IPS DF 19.7 (cell line): ENCODE measurements at regions not wholly inside any gene's neighbourhood (a gene's known extent, or its start where the extent isn't known, plus 50 kb on each side); places are given as distances from the start of the nearest gene placed in this dataset.
A peak's percentile ranks its signal among the peaks of the same experiment; 100 is the strongest.
"Not testable (repeated sequence)": the region's sequence is repeated elsewhere in the genome, so short reads cannot be mapped to it uniquely, and the experiment has no call there.

ENCODE experiments used
- DNase-seq: peaks from one replicate; pipeline ENCODE4 v3.0.0-alpha.2; 2013; ENCODE audit warnings: low read depth, low spot score

GRCh38 chr3:94596887-94597566, 534.2 kb downstream of the NSUN3 start:
- no peak for DNase-seq

- no peak for DNase-seq
Observed at GRCh38 chr3:94607778-94608177, 544.9 kb downstream of the NSUN3 start.

- DNase-seq: no peak
Observed at GRCh38 chr3:94609908-94610307, 547.0 kb downstream of the NSUN3 start.

- no peak for DNase-seq
Observed at GRCh38 chr3:94611596-94611995, 548.7 kb downstream of the NSUN3 start.

GRCh38 chr3:94612631-94613030, 549.8 kb downstream of the NSUN3 start:
- no peak for DNase-seq

- peak; percentile 5 for DNase-seq
Observed at GRCh38 chr3:94614192-94614591, 551.3 kb downstream of the NSUN3 start.

GRCh38 chr3:94615275-94616065, 552.6 kb downstream of the NSUN3 start:
- no peak for DNase-seq

- no peak for DNase-seq
Observed at GRCh38 chr3:94616833-94617232, 554.0 kb downstream of the NSUN3 start.

GRCh38 chr3:94617312-94617711, 554.5 kb downstream of the NSUN3 start:
- DNase-seq: no peak

- no peak for DNase-seq
Observed at GRCh38 chr3:94619643-94620042, 556.8 kb downstream of the NSUN3 start.

GRCh38 chr3:94626573-94626972, 563.7 kb downstream of the NSUN3 start:
- no peak for DNase-seq

- DNase-seq: no peak
Observed at GRCh38 chr3:94627689-94628088, 564.8 kb downstream of the NSUN3 start.

GRCh38 chr3:94643400-94643799, 580.5 kb downstream of the NSUN3 start:
- peak; percentile 35 for DNase-seq

- DNase-seq: no peak
Observed at GRCh38 chr3:94645790-94646189, 582.9 kb downstream of the NSUN3 start.

GRCh38 chr3:94647131-94647530, 584.3 kb downstream of the NSUN3 start:
- DNase-seq: no peak

- DNase-seq: not testable (repeated sequence)
Observed at GRCh38 chr3:94648270-94649180, 585.7 kb downstream of the NSUN3 start.

GRCh38 chr3:94654096-94654495, 591.2 kb downstream of the NSUN3 start:
- DNase-seq: no peak

- no peak for DNase-seq
Observed at GRCh38 chr3:94665922-94666321, 603.1 kb downstream of the NSUN3 start.

GRCh38 chr3:94671078-94671477, 608.2 kb downstream of the NSUN3 start:
- no peak for DNase-seq

GRCh38 chr3:94673876-94674275, 611.0 kb downstream of the NSUN3 start:
- no peak for DNase-seq

GRCh38 chr3:94686208-94686607, 623.3 kb downstream of the NSUN3 start:
- no peak for DNase-seq

- no peak for DNase-seq
Observed at GRCh38 chr3:94693997-94694640, 631.3 kb downstream of the NSUN3 start.
